Islet precursor cell (in vitro differentiated cells): ENCODE measurements at regions not wholly inside any gene's neighbourhood (a gene's known extent, or its start where the extent isn't known, plus 50 kb on each side); places are given as distances from the start of the nearest gene placed in this dataset.

ENCODE experiments used
- DNase-seq: peaks from one replicate; pipeline ENCODE4 v3.0.0-alpha.2; 2018

DNA sequence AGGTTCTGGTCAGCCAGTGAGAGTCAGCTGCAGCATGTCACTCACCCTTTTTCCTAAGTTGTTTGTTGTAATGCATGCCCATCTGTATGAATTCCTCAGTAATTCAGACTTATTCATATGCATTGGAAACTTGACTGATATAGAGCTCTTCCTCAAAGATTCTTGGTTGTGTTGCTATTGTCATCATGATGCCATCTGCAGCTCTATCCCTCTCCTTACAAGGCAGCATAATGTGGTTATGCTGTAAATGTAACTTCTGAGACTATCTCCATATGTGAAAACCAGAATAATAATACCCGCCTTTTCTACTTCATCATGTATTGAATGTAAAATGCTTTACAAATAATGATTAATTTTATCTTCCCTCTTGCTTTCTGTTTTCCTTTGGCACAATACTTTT is 252.6 kb upstream of the MTPN start:
- no peak for DNase-seq

DNA sequence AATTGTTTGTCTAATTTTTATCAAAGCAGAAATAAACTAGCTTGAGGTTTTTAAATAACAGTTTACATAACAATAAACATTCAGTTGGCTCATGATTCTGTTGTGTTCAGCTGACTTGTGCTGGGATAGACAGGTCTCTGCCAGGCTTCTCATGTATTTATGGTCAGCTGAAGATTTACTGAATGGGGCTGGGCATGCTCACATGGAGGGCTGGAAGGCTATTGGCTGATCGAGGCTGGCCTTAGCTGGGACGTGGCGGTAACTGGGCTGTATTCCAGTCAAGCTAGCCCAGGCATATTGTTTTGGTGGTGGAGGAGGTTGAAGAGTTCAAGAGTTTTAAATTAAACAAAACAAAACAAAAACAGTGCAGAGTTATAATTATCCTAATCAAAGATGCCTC is 251.0 kb upstream of the MTPN start:
- no peak for DNase-seq

DNA sequence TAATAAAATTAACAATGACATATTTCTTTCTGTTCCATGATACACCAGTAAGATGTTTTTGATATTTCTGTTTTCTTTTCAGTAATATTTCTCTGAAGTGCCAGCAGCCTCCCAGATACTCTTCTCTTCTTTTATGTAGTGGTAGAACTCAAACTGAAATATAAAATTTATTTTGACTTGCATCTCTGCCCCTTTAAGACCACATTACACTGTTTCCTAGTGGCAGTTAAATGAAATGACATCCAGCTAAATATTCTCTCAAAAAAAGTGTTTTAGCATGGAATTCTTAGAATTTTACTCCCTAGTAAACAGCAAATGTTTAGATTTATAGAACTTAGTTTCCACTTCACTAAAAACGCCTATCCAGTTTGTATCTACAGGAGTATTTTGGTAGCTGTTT is 237.2 kb upstream of the MTPN start:
- DNase-seq = no peak

DNA sequence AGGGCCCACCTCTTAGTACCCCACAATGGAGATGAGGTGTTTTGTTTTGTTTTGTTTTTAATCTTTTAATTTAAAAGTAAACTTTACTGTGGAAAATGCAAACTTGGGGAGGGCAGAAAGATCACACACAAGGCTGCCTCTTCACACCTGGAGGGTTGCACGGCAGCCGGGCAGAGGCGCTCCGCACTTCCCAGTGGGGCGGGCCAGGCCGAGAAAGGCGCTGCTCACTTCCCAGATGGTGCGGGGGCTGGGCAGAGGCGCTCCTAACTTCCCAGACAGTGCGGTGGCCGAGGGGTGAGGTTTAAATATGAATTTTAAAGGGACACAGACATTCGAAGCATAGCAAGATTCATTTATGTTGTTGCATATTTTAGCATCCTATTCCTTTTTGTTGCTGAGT is 235.9 kb upstream of the MTPN start:
- no peak for DNase-seq

DNA sequence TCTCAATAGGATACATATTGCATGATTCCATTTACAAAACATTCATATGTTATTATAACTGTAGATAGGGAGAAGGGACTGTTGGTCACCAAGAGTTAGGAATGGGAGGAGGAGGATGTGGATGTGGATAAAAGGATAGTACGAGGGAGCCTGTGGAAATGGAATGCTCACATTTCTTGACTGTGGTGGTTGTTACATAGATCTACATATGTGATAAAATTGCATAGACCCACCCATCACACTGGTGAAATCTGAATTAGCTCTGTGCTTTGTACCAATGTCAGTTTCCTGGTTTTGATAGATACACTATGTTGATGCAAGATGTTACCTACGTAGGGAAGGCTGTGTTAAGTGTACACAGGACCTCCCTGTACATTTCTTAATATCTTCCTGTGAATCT is 233.5 kb upstream of the MTPN start:
- DNase-seq = no peak

DNA sequence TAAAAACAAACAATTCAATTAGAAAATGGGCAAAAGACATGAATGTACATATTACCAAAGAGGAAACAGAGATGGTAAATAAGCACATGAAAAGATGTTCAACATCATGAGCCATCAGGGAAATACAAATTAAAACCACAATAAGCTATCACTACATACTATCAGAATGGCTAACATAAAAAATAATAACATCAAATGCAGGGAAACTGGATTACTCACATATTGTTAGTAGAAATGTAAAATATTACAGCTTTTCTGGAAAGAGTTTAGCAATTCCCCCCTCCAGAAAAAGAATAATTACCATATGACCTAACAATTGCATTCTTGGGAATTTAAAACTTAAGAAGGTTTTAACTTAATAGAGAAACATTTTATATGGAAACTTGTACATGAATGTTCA is 232.9 kb upstream of the MTPN start:
- DNase-seq = no peak

DNA sequence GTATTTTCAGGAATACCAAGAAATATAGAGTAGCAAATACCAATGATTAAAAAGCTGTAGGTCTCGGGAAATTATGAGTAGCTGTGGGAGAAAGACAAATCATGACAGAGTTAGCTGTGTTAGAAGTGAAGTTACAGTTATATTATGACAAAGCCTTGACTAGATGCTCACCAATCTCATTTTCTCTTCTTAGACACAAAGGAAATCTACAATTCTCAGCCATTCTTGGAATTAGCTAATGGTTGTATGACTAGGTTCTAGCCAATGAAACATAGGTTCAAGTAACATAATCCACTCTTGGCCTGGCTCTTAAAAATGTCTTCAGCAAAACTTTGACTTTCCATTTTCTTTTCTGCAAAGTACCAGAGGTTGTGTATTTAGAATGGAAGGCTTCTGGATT is 228.8 kb upstream of the MTPN start:
- no peak for DNase-seq

DNA sequence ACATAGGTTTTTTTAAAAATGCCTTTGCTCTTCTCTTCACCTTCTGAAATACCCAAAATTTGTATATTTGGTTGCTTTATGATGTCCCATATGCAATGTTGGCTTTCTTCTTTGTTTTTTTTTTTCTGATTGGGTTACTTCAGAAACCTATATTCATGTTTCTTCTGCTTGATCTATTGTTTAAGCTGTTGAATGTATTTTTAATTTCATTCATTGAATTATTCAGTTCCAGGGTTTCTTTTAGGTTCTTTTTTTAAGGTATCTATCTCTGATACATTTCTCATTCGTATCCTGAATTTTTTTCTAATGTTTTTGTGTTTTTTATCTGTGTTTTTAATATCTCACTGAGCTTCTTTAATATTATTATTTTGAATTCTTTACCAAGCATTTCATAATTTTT is 221.0 kb upstream of the MTPN start:
- no peak for DNase-seq

DNA sequence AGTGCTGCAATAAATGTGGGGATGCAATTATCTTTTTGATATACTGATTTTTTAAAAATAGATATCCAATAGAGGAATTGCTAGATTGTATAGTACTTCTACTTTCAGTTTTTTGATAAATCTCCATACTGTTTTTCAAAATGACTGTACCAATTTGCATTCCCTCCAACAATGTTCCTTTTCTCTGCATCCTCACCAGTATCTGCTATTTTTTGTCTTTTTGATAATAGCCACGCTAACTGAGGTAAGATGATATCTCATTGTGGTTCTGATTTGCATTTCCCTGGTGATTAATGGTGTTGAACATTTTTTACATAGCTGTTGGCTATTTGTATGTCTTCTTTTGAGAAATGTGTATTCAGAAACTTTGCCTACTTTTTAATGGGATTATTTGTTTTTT is 217.7 kb upstream of the MTPN start:
- no peak for DNase-seq

DNA sequence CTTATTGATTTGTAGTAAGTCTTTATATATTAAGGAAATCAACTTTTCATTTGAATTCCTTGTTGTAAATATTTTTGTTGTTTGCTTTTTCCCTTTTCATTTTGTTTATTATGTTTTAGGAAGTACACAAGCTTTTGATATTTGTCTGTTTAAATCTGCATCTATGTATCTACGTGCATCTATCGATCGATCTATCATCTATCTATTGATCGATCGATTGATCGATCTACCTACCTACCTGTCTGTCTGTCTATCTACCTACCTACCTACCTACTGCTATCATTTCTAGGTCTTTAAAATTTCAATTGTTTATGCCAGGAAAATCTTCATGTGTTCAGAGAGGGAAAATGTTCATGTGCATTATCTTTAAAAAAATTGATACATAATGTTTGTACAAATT is 216.8 kb upstream of the MTPN start:
- no peak for DNase-seq

DNA sequence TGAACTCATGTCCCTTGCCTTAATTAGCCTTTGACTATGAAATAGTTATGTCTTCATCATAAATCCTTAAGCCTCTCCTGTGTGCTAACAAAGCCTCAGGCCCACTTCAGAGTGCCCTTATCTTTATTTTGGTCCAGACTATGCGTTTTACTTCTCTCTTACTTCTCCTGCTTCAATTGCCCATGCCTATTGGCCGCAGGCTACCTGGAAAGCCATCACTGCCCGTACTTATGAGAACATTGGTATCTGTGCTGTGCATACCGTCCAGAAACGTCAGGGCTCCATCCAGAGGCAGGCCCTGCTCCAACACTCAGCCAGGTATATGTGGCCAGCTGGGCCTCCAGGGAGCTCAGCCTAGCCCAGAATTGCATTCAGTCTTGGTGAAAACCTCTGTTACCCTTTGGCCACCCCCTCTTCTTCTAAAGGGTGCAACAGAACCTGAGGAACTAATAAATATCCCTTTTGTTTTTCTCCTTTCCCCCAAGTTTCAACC is 212.4 kb upstream of the MTPN start:
- no peak for DNase-seq

DNA sequence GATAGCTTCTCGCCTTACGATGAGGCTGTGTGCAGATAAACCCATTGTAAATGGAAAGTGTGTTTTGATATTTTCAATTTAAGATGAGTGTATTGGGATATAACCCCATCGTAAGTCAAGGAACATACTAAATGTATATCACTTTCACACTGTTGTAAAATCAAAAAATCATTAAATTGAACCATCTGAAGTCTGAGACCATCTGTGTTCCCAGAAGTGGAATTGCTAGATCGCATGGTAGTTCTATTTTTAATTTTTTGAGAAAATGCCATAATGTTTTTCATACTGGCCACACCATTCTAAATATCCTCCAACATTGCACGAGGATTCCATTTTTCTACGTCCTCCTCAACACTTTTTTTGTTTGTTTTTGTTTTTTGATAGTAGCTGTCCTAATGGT is 209.1 kb upstream of the MTPN start:
- DNase-seq = no peak

DNA sequence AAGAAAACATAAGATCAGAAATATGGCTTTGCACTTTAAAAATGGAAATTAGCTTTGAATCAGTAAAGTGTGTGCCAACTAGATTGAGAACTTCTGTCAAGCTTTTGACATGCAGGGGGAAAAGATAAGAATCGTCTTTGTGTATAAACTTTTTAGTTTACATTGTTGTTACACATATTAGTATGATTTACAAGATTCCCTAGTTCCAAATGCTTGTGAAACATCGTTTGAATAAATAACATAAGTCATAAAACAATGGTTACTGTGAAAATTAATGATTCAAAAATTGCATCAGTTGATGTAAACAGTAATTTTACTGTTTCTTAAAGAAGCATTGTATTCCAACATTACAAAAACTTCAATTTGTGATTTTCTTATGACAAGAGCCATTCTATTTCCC is 207.6 kb upstream of the MTPN start:
- no peak for DNase-seq

DNA sequence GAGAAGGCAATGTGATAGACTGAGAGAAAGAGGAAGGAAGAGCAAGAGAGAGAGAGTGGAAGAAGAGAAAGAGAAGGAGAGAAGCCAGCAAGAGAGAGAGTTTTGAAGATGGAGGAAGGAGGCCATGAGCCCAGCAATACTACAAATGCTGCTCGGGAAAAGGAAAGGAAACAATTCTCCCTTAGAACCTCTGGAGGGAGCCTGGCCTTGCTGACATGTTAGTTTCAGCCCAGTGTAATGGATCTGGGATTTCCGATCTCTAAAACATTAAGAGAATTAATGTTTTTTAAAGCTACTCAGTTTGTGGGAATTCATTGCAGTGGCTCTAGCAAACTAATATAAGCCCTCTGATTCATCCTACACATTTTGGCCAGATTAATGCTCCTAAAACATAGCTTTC is 206.8 kb upstream of the MTPN start:
- no peak for DNase-seq

DNA sequence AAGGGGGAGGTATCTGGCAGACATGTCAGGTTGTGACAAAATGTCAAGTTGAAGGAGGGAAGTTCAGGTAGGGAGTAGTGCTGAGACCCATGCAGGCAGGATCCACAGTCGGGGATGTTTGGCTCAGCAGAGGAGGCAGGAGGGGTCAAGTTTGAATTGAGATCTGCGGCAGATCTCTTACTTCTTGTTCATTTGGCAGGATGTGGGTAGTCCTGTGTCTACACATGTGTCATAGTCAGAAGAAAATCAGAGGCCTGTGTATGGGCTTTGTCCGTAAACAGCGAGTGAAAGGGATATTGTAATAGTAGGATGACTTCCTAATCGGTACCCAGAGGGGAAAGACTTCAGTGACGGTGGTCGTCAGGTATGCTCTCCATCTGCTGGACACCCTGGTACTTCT is 203.8 kb upstream of the MTPN start:
- DNase-seq = no peak

DNA sequence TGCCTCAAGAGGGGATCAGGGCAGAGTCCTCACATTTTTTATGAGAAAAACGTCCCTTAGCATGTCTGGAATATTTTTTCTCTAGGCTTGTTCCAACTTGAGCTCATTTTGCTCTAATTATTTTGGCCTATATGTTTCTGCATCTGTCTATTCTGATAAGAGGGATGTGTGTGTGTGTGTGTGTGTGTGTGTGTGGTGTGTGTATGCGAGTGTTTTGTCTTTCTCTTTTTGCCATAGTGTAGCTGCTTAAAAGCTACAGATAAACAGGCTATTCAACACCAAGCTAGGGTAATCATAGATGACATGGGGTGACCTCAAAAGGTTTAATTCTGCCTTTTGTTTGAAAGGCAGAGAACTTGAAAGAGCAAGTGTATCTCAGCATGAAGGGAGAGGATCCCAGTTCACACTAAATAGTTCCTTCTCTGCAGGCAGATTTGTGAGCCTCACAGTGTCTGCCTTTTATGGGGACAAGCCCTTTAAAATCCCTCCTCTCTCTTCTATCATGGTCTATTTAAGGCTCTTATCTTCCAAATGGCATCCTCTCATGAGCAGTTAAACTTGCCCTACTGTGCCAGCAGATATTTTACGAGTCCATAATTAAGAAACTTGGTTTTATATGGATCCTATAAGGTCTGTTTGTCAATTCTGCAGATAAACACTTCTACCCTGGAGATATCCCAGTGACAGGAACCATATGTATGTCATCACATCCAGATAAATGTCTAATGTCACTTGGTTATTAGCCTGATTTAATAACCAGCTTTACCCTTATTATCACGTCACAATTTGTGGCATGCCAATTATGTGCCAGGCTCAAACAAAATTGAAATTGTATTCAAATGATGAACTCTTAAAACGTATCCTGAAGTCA is 202.9 kb upstream of the MTPN start:
- no peak for DNase-seq

DNA sequence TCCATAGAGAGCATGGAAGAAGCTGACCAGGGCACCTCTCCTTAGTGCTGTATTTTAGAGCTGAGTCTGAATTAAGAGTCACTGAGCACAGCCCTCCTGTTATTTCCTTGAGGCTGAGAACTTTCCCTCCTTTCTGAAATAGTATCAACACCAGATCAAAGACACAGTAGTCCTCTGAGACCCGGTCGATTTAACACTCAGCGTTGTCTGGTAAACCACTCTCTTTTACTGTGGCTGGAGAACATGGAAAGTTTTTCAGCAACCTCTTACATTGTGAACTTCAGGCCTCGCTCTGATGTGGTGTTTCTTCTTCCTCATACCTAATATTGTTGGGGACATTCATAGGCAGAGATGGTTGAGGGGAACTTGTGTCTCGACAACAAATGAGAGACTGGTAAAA is 202.0 kb upstream of the MTPN start:
- no peak for DNase-seq

DNA sequence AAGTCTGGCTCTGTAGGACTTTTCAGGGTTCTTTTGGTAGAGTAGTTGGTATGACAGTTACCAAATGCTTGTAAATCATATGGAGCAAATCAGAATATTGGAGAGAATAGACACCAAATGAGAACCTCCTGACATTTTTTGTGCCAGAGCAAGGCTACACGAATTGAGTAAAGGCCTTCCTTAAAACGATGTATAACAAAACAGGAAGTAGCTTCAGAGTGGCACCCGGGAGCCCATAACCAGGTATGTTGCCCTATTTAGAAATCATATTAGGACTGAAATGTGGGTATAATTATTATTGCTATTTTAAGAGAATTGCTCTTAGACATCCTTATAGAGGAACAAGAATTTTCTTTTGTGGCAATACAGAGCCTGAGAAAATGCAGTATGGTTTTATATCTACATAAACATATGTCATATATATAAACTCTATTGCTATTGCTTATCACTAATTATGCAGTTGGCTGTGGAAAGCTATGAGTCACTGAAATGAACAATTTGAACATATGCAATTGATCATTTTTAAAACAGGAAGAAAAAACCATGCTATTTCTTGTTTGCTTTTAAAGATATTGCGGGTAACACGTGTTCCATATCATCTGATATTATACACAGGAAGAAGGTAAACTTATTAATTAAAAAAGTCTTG is 197.4 kb upstream of the MTPN start:
- DNase-seq = no peak

DNA sequence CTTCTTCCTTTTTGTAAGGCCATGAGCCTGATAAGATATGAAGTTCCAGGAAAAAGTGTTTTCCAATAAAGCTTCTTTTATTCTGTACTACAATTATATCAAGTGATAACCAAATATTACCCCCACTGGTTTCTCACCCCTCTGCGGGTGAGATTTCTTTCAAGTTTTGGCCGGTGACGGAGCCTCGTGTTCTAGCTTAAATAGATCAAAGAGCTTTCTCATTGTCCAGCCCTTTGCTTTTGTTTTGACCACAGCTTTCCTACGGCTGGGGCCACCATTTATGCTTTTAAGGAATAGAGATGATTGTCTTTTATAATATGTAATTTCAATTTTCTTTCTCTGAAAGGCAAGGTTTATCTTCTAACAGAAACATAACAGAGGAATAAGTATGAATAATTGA is 196.7 kb upstream of the MTPN start:
- DNase-seq = no peak

DNA sequence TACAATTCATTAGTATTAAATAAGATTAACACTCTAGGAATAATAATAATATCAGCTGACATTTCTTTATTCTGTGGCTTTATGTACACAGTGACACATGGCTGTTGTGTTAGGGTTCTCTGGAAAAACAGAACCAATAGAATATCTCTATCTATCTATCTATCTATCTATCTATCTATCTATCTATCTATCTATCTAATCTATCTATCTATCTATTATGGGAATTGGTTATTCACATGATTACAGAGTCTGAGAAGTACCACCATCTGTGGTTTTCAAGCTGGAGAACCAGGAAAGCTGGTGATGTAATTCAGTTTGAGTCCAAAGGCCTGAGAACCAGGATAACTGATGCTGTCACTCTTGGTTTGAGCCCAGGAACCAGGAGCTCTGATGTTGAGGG is 194.1 kb upstream of the MTPN start:
- no peak for DNase-seq

DNA sequence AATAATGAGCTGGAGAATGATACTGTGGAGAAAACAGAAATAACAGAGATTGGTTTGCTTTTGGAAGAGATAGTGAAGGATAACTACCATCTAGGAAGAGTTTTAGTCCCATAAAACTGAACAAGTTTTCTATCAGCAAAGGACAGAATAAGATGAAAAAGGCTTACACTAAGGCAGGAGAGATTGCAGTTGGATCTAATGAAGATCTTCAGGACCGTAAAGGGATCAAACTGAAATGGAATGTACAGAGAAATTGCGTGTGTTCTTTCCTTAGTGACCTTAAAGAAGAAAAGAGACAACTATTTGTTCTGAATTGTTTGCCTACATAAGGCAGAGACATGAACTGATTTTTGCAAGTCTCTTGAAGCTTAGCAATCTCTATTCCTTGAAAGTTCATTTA is 191.7 kb upstream of the MTPN start:
- no peak for DNase-seq

DNA sequence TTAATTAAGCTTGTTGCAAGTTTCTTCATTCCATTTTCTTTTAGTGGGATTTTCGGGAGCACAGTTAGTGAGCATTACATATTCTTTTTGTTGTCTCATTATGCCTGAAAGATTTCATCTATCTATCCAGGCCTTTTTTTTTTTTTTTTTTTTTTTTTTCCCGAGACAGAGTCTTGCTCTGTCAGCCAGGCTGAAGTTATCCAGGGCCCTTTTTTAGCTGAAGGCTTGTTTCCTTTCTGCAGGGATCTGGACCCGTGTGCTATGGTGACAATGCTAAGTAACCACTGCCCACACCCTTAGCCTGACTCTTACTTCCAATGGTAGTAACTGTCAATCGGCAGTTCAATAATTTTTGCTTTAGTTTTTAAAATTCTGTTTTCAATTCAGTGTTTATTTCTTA is 190.8 kb upstream of the MTPN start:
- no peak for DNase-seq

DNA sequence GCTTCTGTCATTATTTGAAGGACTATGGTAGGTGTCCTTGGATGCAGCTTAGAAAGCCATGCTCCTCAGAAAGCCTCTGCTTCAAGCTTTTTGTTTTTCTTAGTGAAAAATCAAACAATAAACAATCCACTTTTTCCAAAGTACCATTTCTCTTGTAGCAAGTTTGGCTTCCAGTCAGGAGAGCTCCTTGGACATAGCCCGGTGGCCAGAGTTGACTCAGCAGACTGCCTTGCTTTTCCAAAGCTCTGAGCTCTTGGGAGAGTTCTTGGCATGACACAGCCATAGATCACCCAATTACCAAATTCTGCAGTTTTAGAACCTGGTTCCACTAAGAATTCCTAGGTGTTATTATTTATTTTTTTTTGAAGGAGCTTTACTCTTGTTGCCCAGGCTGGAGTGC is 189.4 kb upstream of the MTPN start:
- DNase-seq = no peak

DNA sequence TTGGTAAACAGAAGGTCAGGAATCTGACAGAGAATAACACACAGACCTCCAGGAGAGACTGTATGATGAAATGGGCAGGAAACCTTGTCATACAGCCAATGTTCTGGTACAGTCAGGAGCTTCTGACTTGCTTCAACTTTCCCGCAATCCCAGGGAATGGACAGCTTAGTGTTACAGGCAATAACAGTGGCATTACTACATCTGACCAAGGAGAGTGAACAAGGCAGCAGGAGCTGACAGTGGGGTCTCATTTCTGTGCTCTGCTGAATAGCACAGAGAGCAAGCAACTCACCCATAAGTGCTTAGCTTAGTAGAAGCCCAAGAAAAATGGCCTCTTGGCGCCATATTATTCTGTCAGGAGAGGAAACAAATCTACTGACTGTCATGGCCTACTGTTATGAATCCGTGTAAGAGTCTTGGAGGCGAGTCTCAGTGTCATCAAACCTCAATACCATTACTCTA is 186.2 kb upstream of the MTPN start:
- no peak for DNase-seq

DNA sequence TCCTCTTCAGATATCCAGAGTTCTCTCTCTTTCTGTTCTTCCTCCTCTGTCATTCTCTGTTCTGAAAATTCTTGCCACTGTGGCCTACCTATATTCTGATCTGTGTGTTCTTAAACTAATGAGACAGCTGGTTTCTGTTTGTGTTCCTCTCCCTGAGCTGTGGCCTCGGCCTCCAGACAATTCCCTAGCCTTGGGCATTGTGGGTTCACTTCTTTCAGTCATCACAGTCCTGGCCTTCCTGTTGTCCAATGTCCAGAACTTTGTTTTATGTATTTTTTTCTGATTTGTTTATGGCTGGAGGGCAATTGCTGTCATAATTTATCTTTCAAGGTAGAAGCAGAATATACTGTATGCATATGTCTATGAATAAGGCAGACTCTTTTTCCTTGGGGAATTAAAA is 173.2 kb upstream of the MTPN start:
- DNase-seq = no peak
